Eye (tissue), 1 donor: ENCODE measurements at regions not wholly inside any gene's neighbourhood (a gene's known extent, or its start where the extent isn't known, plus 50 kb on each side); places are given as distances from the start of the nearest gene placed in this dataset.
A peak's percentile ranks its signal among the peaks of the same experiment; 100 is the strongest.
"Not testable (repeated sequence)": the region's sequence is repeated elsewhere in the genome, so short reads cannot be mapped to it uniquely, and the experiment has no call there.

ENCODE experiments used
- DNase-seq: peaks from one replicate; pipeline ENCODE4 v3.0.0-alpha.2; 2015

- no peak for DNase-seq
These were observed 72.2 kb upstream of the SLC25A33 start for GRCh38 chr1:9466780-9467758.

DNA sequence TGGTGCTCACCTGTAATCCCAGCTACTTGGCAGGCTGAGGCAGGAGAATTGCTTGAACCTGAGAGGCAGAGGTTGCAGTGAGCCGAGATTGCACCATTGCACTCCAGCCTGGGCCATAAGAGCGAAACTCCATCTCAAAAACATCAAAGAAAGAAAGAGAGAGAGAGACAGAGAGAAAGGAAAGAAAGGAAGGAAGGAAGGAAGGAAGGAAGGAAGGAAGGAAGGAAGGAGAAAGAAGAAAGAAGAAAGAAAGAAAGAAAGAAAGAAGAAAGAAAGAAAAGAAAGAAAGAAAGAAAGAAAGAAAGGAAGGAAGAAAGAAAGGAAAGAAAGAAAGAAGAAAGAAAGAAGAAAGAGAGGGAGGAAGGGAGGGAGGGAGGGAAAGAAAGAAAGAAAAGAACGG is 69.4 kb upstream of the SLC25A33 start:
- not testable (repeated sequence) for DNase-seq

- DNase-seq = no peak
These were observed 67.6 kb upstream of the SLC25A33 start for GRCh38 chr1:9471679-9472078.

DNA sequence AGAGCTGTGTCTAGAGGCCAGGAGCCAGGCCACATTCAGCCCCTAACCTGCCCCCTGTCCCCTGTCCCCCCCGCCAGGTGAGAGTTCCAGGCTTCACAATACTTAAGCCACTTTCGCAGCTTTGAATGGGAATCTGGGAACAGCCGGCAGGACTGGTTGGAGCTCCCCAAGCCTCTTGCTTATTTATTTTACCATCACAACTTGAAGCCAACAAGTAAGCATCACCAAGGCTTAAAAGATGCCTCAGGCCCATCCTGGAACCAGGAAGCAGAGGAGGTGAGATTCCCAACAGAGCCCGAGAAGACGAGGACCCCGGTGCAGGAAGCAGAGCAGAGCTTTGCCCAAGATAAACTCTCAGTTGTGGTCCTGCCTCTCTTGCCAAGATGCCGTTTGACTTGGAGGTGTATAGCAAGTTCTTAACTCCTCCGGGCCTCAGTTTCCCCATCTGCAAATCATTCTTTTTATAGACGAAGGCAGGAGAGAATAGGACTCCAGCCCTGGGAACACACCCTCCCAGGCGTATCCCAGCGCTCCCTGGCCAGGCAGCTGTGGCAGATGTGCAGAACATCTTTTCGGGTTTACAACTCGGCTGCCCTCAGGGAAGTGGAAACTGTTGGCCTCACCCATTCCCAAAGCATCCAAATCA is 66.8 kb upstream of the SLC25A33 start:
- no peak for DNase-seq

DNA sequence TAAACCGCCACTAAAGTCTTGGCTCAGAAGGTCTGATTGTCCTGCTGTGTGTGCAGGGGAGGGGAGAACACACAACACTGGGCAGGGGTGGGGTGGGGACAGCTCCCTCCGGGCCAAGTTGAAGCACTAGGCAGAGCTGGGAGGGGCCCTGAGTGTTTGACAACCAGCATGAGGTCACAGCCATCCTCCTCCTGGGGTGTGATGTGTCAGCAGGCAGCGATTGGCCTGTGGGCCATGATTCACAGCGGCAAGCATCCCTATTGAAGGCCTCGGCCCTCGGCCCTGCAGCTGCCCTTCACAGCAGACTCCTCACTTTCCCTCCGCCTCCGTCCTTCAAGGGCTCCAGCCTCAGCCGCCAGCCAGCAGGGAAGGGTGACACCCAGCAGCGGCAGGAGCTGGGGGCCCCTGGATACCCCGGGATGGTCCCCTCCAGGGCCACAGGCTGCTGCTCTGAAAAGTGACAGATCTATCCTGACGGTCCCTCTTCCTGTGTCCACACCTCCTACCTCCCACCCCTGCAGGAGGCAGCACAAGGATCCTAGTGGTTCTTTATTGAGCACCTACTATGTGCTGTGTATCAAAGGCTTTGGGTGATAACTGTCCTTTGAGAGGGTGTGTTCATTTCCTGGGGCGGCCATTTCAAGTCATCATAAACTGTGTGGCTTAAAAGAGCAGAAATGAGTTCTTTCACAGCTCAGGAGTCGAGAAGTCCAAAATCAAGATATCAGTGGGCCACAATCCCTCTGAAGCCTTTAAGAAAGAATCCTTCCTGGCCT is 66.0 kb upstream of the SLC25A33 start:
- DNase-seq = peak; percentile 59

DNA sequence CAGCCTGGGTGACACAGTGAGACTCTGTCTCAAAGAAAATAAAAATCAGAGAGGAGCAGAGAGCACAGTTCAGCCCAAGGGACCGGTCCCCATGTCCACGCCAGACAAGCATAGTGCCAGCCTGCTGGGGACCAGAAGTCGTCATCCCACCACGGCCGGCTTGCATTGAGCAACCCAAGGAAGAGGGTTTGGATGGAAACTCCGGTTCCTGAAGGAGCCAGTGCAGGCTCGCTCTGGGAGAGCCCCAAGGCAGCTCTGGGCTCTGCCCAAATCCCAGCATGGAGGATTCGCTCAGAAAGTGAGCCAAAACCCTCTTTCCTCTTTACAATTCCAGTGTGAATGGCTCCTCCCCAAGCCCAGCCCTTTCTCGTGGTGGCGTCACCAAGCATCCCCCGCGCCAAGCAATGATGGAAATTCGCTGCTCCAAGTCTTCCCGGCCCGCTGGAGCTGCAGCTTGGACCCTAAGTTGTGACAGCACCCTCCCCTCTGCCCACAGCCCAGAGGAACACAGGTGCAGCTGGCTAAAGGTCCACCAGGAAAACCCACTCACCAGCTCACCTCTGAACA is 64.1 kb upstream of the SLC25A33 start:
- no peak for DNase-seq

DNA sequence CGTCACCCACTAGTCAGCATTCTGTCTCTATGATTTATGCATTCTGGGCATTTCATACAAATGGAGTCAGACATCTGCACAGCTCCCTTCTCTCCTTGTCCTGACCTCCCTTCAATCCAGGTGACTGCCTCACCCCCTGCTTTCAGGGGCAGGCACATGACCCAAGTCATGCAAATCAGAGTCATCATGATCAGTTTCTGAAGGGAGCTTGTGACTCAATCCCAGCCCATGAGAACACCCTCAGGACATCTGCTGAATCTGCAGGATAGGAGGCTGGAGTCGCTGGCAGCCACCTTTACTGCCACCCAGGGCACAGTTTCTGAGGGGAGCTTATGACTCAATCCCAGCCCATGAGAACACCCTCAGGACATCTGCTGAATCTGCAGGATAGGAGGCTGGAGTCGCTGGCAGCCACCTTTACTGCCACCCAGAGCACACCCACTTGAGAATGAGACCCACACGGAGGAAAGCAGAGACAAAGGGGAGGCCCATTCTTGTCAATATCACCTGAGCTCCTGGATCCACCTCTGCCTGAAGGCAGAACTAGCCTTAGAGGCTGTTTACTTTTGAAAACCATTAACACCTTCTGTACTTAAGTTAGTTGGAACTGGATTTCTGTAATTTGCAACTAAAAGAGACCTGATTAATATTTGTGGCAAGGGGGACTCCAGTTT is 62.3 kb upstream of the SLC25A33 start:
- no peak for DNase-seq

DNA sequence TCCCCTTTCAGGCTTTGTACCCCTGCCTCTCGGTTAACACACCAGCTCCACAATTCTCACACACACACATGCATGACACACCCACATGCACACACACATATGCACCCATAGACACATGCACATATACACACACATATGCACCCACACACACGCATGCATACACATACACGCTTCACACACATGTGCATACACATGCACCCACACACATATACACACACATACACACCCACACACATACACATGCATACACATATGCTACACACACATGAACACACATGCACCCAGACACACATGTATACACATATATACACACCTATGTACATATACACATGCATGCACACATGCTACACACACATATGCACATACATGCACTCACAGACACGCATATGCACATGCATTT is 61.7 kb upstream of the SLC25A33 start:
- no peak for DNase-seq

DNA sequence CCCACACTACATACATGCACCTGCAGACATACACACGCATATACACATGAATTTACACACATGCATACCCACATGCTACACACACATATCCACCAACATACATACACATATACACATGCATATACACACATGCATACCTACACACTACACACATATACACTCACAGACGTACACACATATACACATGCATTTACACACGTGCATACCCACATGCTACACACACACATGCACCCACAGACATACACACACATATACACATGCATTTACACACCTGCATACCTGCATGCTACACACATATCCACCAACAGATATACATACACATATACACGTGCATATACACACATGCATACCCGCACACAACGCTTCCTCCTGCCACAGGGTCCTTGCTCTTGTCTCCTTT is 61.2 kb upstream of the SLC25A33 start:
- DNase-seq = no peak

GRCh38 chr1:9481048-9481447 is 58.2 kb upstream of the SLC25A33 start:
- no peak for DNase-seq

- no peak for DNase-seq
These were observed 56.9 kb upstream of the SLC25A33 start for GRCh38 chr1:9482403-9482802.

DNA sequence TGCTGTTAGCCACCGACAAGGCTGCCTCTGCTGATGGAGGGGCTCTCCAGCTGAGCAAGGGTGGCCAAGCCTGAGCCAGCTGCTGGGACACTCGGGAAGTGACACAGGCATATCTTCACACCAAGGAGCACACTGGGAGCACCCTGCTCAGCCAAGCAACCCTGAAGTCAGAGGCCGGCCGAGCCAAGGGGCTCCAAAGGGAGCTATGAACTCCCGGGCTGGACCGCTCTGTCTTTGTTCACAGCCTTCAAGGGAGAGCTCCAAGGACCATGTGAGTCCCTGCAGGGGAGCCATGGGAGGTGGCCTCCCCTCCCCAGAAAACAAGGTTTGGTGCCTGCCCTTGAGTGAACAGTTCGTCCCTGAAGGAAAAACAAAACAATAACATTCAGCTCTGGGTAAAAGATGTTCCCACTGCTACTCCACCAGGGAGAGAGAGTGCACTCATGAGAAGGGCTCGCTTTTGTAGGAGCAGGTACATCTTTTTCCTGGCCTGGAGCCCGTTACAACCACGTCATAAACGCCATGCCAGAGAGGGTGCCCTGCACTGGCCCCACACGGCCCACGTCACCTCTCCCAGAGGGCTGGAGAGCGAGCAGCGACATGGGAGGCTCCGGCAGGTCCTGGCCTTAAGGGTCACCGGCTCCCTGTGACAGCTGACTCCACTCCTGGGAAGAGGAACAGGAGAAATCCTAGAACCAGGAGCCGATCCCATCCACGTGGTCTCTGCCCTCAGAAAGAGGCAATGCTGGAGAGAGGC is 56.3 kb upstream of the SLC25A33 start:
- DNase-seq = no peak

DNA sequence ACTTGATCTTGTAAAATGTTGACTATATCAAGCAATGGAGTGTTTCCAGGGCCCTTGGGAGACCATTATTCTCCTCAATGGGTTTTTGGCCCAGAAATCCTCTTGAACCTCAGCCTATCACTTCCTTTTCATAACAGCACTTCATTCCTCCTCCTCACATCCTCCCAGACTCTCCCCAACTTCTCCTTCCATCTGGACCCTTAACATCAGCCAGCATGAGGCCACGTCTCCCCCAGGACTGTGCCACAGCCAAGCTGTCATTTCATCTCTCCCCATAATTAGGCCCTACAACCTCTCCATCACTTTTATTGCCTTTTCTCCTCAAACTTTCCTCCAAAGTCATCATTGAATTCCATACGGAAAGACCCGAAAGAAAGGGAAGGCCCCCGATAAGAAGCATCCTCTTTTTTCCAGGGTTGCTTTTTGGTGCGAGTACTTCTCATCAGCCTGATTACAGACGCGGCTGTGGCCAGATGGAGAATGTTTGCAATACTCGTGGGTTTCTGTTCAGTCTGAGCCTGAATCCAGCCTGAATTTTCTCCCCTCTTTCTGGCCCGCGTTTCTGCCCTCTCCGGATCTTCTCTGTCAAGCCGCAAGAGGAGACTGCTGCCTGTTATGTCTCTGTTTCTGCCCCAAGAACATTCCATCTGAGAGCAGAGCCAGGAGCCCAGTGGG is 52.7 kb upstream of the SLC25A33 start:
- no peak for DNase-seq
